Spleen (tissue), 11 donors: ENCODE measurements at regions not wholly inside any gene's neighbourhood (a gene's known extent, or its start where the extent isn't known, plus 50 kb on each side); places are given as distances from the start of the nearest gene placed in this dataset.
"Not testable (repeated sequence)": the region's sequence is repeated elsewhere in the genome, so short reads cannot be mapped to it uniquely, and the experiment has no call there.

ENCODE experiments used
- DNase-seq: peaks from one replicate; pipeline ENCODE4 v3.0.0-alpha.2; 2020
- H3K27ac ChIP-seq, 8 donors: fragments of 200-600 bp; sonication (generic) in 7 of 8; 1 replicate in 4 of 8; 2 replicates in 4 of 8; pipeline versions ENCODE4 v1.5.0 to v1.8.0; 2016 to 2021; ENCODE audit warnings: inconsistent platforms in 4 of 8, mild to moderate bottlenecking in 4 of 8, moderate library complexity in 1 of 8
- H3K27me3 ChIP-seq, 7 donors: fragments of 200-600 bp; sonication (generic) in 6 of 7; replicated peaks in 1 of 7; 1 replicate in 4 of 7; 2 replicates in 3 of 7; pipeline versions ENCODE4 v1.5.0 to v1.8.0; 2016 to 2021; ENCODE audit warnings: inconsistent platforms in 3 of 7, mild to moderate bottlenecking in 1 of 7
- H3K36me3 ChIP-seq, 6 donors: fragments of 200-600 bp; sonication (generic) in 5 of 6; 1 replicate in 4 of 6; 2 replicates in 2 of 6; pipeline versions ENCODE4 v1.5.0 to v1.8.0; 2016 to 2021; ENCODE audit warnings: inconsistent platforms in 2 of 6
- H3K4me1 ChIP-seq, 6 donors: fragments of 200-600 bp; sonication (generic) in 5 of 6; 1 replicate in 3 of 6; 2 replicates in 3 of 6; pipeline versions ENCODE4 v1.5.0 to v1.8.0; 2016 to 2021; ENCODE audit warnings: inconsistent platforms in 3 of 6
- H3K4me3 ChIP-seq, 8 donors: fragments of 200-600 bp; sonication (generic) in 7 of 8; 1 replicate in 4 of 8; 2 replicates in 4 of 8; pipeline versions ENCODE4 v1.5.0 to v1.8.0; 2016 to 2021; ENCODE audit warnings: inconsistent platforms in 4 of 8, mild to moderate bottlenecking in 4 of 8, moderate library complexity in 2 of 8
- H3K9me3 ChIP-seq, 8 donors: fragments of 200-600 bp; sonication (generic) in 7 of 8; 1 replicate in 4 of 8; 2 replicates in 4 of 8; pipeline versions ENCODE4 v1.5.0 to v1.8.0; 2016 to 2021; ENCODE audit warnings: inconsistent platforms in 4 of 8
- POLR2A ChIP-seq, 3 donors: fragments of 450-650 bp; IDR thresholded peaks; one replicate each; pipeline ENCODE4 v1.5.1; 2017; ENCODE audit warnings: antibody characterized with exemption in 3 of 3, mild to moderate bottlenecking in 1 of 3
- POLR2AphosphoS5 ChIP-seq, 3 donors: sonication (generic); formaldehyde crosslinking; IDR thresholded peaks; one replicate each; pipeline ENCODE4 v1.5.1; 2017; ENCODE audit warnings: antibody characterized with exemption in 3 of 3
- WGBS, 5 donors: extraction: QIAGEN DNeasy Blood & Tissue Kit in 3 of 5; methylation state at CpG; one replicate each; pipeline versions ENCODE4 v1.1.5 to v1.1.7; 2013 to 2018; 5-methylcytosine and 5-hydroxymethylcytosine counted together
- intact Hi-C: fragments of 100-400 bp; cut with DNase I; formaldehyde crosslinking; loops from one replicate; pipeline ENCODE4 v1.15.0; 2023; ENCODE audit warnings: low total_unique reads
- TF ChIP-seq, protein P1 (sequence below), 11 experiments: fragments of 200-600 bp in 7 of 11; fragments of 450-650 bp in 4 of 11; sonication (generic) in 4 of 11; IDR thresholded peaks in 8 of 11; conservative IDR thresholded peaks in 3 of 11; 1 replicate in 7 of 11; 2 replicates in 4 of 11; pipeline versions ENCODE4 v1.4.0 to v1.8.0; 2016 to 2021; ENCODE audit warnings: antibody characterized with exemption in 11 of 11, inconsistent platforms in 4 of 11, mild to moderate bottlenecking in 1 of 11
- donor health status: healthy with polysubstance abuse.
- donor health status: DM: no; HTN: no; CAD: no; lungs with moderate emphysema.
- donor health status: DM: no; HTN: no; CAD: no.
- donor health status: Bipolar disorder and iron deficiency.
- donor health status: healthy.
- donor health status: DM: no; HTN: no; CAD: no.
- donor health status: DM: yes; HTN: yes; CAD: no.

DNA sequence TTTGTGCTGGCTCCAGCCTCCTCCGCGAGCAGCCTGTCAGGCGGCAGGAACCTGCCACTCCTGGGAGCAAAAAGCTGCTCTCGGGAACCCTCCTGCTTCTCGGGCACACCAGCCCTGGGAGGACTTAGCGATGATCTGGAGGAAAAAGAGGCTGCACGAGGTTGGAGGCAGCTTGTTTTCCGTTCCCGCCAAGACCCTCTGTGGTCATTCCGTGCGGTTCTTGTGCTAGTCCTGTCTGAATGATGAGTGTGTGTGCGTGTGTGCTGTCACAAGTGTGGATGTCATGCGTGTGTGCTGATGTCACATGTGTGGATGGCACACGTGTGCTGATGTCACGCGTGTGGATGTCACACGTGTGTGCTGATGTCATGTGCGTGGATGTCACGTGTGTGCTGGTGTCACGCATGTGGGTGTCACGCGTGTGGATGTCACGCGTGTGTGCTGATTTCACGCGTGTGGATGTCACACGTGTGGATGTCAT is 150.0 kb downstream of the NPIPB11 start:
- no peaks in the 10 kb centered on the region for H3K9me3 ChIP-seq
- H3K4me1 ChIP-seq = peaks cover 0 to 16% (median 4%) of the 10 kb centered on the region in 6 donors
- H3K27me3 ChIP-seq = no peaks in the 10 kb centered on the region
- TF ChIP-seq POLR2AphosphoS5 (IDR thresholded peaks at IDR 0.05) (peak in 2 of 3 donors; percentile 41 to 59), POLR2A (IDR thresholded peaks at IDR 0.05) (no peak)
- TF ChIP-seq, protein P1, sequence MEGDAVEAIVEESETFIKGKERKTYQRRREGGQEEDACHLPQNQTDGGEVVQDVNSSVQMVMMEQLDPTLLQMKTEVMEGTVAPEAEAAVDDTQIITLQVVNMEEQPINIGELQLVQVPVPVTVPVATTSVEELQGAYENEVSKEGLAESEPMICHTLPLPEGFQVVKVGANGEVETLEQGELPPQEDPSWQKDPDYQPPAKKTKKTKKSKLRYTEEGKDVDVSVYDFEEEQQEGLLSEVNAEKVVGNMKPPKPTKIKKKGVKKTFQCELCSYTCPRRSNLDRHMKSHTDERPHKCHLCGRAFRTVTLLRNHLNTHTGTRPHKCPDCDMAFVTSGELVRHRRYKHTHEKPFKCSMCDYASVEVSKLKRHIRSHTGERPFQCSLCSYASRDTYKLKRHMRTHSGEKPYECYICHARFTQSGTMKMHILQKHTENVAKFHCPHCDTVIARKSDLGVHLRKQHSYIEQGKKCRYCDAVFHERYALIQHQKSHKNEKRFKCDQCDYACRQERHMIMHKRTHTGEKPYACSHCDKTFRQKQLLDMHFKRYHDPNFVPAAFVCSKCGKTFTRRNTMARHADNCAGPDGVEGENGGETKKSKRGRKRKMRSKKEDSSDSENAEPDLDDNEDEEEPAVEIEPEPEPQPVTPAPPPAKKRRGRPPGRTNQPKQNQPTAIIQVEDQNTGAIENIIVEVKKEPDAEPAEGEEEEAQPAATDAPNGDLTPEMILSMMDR (IDR thresholded peaks at IDR 0.05 in 8 of 11, conservative IDR thresholded peaks at IDR 0.05 in 3 of 11) = no peak
- intact Hi-C loops = no loop called here
- peaks cover 0 to 26% (median 2%) of the 10 kb centered on the region in 6 donors for H3K36me3 ChIP-seq
- WGBS, 5 donors = 89 to 95% (median 93%) methylated on average over 27 of the region's 27 CpGs
- no peak overlapping the region for H3K27ac ChIP-seq
- no peak for DNase-seq
- no peak overlapping the region for H3K4me3 ChIP-seq

GRCh38 chr16:29255957-29256356 is 150.6 kb downstream of the NPIPB11 start:
- DNase-seq, H3K9me3 ChIP-seq, H3K4me3 ChIP-seq, H3K27me3 ChIP-seq, intact Hi-C loops, H3K27ac ChIP-seq: not testable (repeated sequence)
- H3K4me1 ChIP-seq = peaks cover 0 to 13% (median 4%) of the 10 kb centered on the region in 6 donors
- H3K36me3 ChIP-seq = peaks cover 0 to 32% (median 2%) of the 10 kb centered on the region in 6 donors
- 67 to 80% (median 74%) methylated on average over 6 of the region's 6 CpGs for WGBS, 5 donors

GRCh38 chr16:29255496-29255796 is 151.1 kb downstream of the NPIPB11 start:
- intact Hi-C loops, DNase-seq, H3K27ac ChIP-seq, H3K27me3 ChIP-seq, H3K4me3 ChIP-seq, H3K9me3 ChIP-seq: not testable (repeated sequence)
- 86 to 95% (median 92%) methylated on average over 11 to 13 of the region's 13 CpGs for WGBS, 5 donors
- Histone ChIP-seq H3K36me3 (peaks cover 0 to 33% (median 2%) of the 10 kb centered on the region in 6 donors), H3K4me1 (peaks cover 0 to 13% (median 4%) of the 10 kb centered on the region in 6 donors)

GRCh38 chr16:29254676-29255495 is 151.6 kb downstream of the NPIPB11 start:
- Histone ChIP-seq H3K27ac (no peak overlapping the region), H3K4me3 (no peak overlapping the region), H3K4me1 (peaks cover 0 to 11% (median 4%) of the 10 kb centered on the region in 6 donors), H3K27me3 (no peaks in the 10 kb centered on the region), H3K36me3 (peaks cover 0 to 31% (median 2%) of the 10 kb centered on the region in 6 donors), H3K9me3 (no peaks in the 10 kb centered on the region)
- no peak for DNase-seq
- 88 to 93% (median 90%) methylated on average over 30 to 33 of the region's 33 CpGs for WGBS, 5 donors
- intact Hi-C loops = no loop called here
- TF ChIP-seq, protein P1 (IDR thresholded peaks at IDR 0.05 in 8 of 11, conservative IDR thresholded peaks at IDR 0.05 in 3 of 11) = no peak
- no peak for TF ChIP-seq POLR2AphosphoS5 (IDR thresholded peaks at IDR 0.05)
- TF ChIP-seq POLR2A (IDR thresholded peaks at IDR 0.05) = no peak

DNA sequence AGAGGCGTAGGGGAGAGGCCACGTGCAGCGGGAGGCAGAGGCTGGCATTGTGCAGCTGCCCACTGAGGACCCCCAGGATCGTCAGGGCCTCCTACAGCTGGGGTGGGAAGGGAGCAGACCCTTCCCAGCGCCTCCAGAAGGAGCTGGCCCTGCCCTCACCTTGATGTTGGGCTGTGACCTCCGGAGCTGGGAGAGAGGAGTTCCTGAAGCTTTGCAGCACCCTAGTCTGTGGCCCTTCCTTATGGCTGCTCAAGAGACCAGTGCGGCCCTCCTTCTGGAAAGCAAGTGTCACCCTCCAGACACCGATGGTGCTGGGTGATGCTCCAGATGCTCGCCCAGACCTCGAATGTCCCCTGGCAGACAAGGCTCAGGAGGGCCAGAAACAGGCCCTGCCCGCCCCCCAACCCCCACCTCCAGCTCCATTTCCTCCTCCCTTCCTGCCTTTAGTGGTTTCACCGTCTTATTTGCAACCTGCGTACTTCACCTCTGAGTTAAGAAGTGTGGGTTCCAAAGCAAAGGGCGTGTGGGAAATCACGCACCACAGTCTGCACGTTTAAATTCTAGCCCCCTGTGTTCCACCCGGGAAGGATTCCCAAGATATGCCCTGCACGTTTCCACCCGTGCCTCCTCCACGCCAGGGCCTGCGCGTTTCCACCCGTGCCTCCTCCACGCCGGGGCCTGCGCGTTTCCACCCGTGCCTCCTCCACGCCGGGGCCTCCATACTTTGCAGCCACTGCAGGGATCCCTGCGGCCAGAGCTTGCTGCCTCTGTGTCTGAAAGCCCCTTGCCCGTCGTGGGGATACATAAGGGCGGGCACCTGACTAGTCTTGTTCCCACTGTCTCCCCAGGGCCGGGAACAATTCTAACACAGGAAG is 152.6 kb downstream of the NPIPB11 start:
- H3K9me3 ChIP-seq, H3K4me3 ChIP-seq, H3K27me3 ChIP-seq, DNase-seq, intact Hi-C loops, H3K4me1 ChIP-seq, H3K27ac ChIP-seq: not testable (repeated sequence)
- 74 to 83% (median 81%) methylated on average over 23 to 35 of the region's 35 CpGs for WGBS, 5 donors
- peaks cover 0 to 25% (median 2%) of the 10 kb centered on the region in 6 donors for H3K36me3 ChIP-seq

GRCh38 chr16:29253066-29253590 is 153.4 kb downstream of the NPIPB11 start:
- intact Hi-C loops, H3K9me3 ChIP-seq, DNase-seq, H3K27ac ChIP-seq, H3K27me3 ChIP-seq, H3K4me3 ChIP-seq: not testable (repeated sequence)
- peaks cover 0 to 25% (median 2%) of the 10 kb centered on the region in 6 donors for H3K36me3 ChIP-seq
- 68 to 92% (median 83%) methylated on average over 2 to 7 of the region's 7 CpGs for WGBS, 5 donors
- H3K4me1 ChIP-seq = peaks cover 0 to 14% (median 7%) of the 10 kb centered on the region in 6 donors

- H3K9me3 ChIP-seq, H3K27me3 ChIP-seq, H3K4me3 ChIP-seq, H3K27ac ChIP-seq, DNase-seq, intact Hi-C loops: not testable (repeated sequence)
- Histone ChIP-seq H3K4me1 (peaks cover 0 to 17% (median 7%) of the 10 kb centered on the region in 6 donors), H3K36me3 (peaks cover 0 to 25% (median 2%) of the 10 kb centered on the region in 6 donors)
- 92 to 99% (median 95%) methylated on average over 12 to 14 of the region's 14 CpGs for WGBS, 5 donors
Observed at GRCh38 chr16:29252311-29252710, 154.2 kb downstream of the NPIPB11 start.

DNA sequence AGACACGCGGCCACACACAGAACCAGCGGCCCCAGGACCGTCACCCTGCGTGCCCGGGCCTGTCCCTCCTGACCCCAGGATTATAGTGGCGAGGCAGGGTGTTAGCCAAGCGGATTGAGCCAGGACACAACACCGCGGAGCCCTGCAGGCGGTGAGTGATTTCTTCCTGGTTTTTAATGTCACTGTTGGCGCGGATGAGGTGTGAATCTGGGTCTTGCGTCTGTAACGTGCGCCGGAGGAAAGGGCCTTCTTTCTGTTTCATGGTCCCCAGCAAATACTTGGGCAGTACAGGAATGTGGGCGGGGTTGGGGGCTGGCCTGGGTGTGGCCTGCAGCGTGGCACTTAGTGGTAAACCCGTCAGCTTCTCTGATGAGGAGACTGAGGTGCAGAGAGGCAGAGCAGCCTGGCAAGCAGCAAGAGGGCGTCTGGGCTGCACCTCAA is 154.9 kb downstream of the NPIPB11 start:
- H3K9me3 ChIP-seq, H3K4me3 ChIP-seq, H3K27ac ChIP-seq, DNase-seq, intact Hi-C loops, H3K27me3 ChIP-seq: not testable (repeated sequence)
- WGBS, 5 donors = 87 to 95% (median 92%) methylated on average over 14 to 21 of the region's 21 CpGs
- Histone ChIP-seq H3K36me3 (peaks cover 0 to 25% (median 2%) of the 10 kb centered on the region in 6 donors), H3K4me1 (peaks cover 0 to 19% (median 7%) of the 10 kb centered on the region in 6 donors)
